ENCODE measurements at regions not wholly inside any gene's neighbourhood (a gene's known extent, or its start where the extent isn't known, plus 50 kb on each side); places are given as distances from the start of the nearest gene placed in this dataset.
A peak's percentile ranks its signal among the peaks of the same experiment; 100 is the strongest.

DNA sequence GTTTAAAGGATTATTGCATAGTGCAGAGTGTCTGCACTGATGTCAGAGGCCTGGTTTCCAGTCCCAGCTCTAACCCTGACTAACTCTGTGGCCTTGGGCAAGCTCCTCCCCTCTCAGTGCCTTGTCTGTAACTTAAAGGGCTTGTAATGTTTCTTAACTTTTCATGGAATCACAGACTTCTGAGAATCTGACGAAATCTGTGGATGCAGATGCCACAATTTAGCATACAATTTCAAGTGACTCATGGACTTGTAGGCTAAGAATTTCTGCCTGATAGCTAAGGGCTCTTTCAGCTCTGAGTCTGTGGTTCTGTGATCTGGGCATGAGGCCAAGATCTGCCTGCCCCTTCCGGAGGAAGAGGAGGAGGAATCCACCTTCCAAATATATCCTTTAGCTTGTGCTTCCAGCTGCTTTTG, 236.9 kb downstream of the AR start:
- peak; percentile 67 for DNase-seq (ENCODE audit: low spot score)

DNA sequence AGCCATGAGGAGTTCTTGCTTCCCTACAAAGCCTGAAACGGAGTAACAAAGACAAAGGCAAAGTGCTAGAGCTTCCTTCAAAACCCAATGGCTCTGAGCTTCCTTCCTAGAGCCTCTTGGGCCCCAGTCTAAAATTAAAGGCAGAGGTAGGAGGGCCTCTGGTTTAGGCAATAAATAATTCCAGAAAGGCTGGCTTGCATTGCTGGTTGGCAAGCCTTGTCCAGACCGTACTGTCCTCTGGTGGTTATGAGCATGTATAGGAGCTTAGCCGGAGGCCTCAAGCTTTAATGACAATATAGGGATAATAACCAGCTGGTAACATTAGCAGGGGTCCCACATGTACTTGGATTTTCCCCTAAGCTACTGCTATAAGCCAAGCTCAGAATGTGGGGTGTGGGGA, 237.3 kb downstream of the AR start:
- DNase-seq (ENCODE audit: low spot score), result peak; percentile 11

DNA sequence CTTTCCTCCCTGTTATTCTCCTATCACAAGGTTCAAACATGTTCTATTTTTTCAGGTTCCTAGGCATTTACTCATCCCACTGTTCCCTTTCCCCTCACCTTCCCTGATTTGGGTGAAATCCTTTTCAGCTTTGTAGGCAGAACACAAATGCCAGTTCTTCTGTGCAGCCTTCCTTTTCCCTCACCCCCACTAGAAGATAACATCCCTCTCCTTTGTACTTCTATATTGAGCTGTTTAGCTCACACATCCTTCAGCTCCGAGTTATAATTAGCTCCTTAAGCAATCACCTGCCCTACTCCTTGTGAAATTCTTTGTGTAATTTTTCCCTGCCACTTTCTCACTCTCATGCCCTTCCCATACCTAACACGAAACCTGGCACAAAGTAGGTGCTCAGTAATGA, 240.9 kb downstream of the AR start:
- DNase-seq (ENCODE audit: low spot score), result no peak

DNA sequence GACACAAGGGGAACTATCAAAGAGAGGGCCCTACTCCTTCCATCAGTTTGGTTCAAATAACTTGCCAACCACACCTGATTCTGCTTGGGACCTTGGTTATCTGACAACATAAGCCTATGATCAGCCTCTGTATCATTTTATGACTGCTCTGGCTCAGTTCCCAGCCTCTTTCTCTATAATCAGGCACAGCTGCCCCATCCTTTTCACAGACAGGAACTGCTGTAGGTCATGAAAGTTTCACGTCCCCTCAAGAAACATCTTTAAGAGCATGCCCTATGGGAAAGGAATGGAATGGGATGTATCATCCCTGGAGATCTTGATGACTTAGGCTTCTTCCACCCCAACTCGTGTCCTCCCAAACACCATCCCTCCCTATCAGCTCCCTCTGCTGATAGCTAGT, 243.4 kb downstream of the AR start:
- peak; percentile 6 for DNase-seq (ENCODE audit: low spot score)

DNA sequence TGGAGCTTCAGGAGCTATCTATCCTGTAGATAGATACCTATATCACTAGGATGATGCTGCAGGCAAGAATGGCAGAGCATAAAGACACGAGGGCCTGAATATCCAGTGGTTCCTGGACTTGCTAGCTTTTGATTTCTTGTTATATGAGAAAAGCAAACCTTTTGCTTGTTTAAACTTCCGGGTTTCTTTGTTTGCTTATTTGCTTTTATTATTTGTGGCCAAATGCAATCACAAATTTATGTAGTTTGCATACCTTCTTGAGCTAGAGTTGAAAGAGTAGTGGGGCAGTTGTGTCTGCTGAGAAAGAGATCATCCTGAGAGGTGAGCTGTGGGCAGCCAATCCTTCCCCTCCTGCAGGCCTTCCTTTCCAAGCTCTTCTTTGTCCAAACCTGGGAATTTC, 245.7 kb downstream of the AR start:
- no peak for DNase-seq (ENCODE audit: low spot score)
